ENCODE measurements at regions not wholly inside any gene's neighbourhood (a gene's known extent, or its start where the extent isn't known, plus 50 kb on each side); places are given as distances from the start of the nearest gene placed in this dataset.

- Histone ChIP-seq H3K36me3 (ENCODE audit: control insufficient read depth, insufficient read depth, low read length) (no peaks in the 10 kb centered on the region), H3K4me1 (ENCODE audit: control insufficient read depth, extremely low read depth, insufficient read depth, low read length) (no peaks in the 10 kb centered on the region), H3K27me3 (ENCODE audit: control insufficient read depth, insufficient read depth, low read length) (no peaks in the 10 kb centered on the region), H3K27ac (ENCODE audit: insufficient read depth, low read length) (no peak overlapping the region), H3K4me3 (replicated peaks in 1 of 4; ENCODE audit: control extremely low read depth in 1 of 4, insufficient read depth in 1 of 4, low read depth in 3 of 4, low read length in 4 of 4) (no peak overlapping the region), H3K9me3 (ENCODE audit: control insufficient read depth, insufficient read depth, low read depth, low read length) (no peaks in the 10 kb centered on the region), H3K79me2 (ENCODE audit: control insufficient read depth, insufficient read depth, low read length) (no peaks in the 10 kb centered on the region), H4K20me1 (ENCODE audit: control insufficient read depth, extremely low read depth, insufficient read depth, low read length) (no peaks in the 10 kb centered on the region), H3K4me2 (ENCODE audit: extremely low read depth, insufficient read depth, low read length) (no peak overlapping the region), H2AFZ (ENCODE audit: low read length) (no peak overlapping the region), H3K9ac (ENCODE audit: insufficient read depth, low read length) (no peak overlapping the region)
- TF ChIP-seq CTCF (conservative IDR thresholded peaks at IDR 0.05 in 1 of 2, IDR thresholded peaks at IDR 0.05 in 1 of 2; ENCODE audit: low read depth in 1 of 2, low read length in 2 of 2) = no peak
- no peak for DNase-seq (ENCODE audit: low read depth in 2 of 2)
Measured at GRCh38 chr2:885230-886071, 65.2 kb upstream of the SNTG2 start.

GRCh38 chr2:883803-884748 is 66.6 kb upstream of the SNTG2 start:
- H2AFZ ChIP-seq (ENCODE audit: low read length) = no peak overlapping the region
- no peak for DNase-seq (ENCODE audit: low read depth in 2 of 2)
- H3K36me3 ChIP-seq (ENCODE audit: control insufficient read depth, insufficient read depth, low read length) = no peaks in the 10 kb centered on the region
- no peak overlapping the region for H3K9ac ChIP-seq (ENCODE audit: insufficient read depth, low read length)
- no peak overlapping the region for H3K4me3 ChIP-seq (replicated peaks in 1 of 4; ENCODE audit: control extremely low read depth in 1 of 4, insufficient read depth in 1 of 4, low read depth in 3 of 4, low read length in 4 of 4)
- no peak overlapping the region for H3K27ac ChIP-seq (ENCODE audit: insufficient read depth, low read length)
- H3K79me2 ChIP-seq (ENCODE audit: control insufficient read depth, insufficient read depth, low read length) = no peaks in the 10 kb centered on the region
- TF ChIP-seq EZH2 (IDR thresholded peaks at IDR 0.05; ENCODE audit: low read length, missing control alignments) = no peak
- no peak for TF ChIP-seq CTCF (conservative IDR thresholded peaks at IDR 0.05 in 1 of 2, IDR thresholded peaks at IDR 0.05 in 1 of 2; ENCODE audit: low read depth in 1 of 2, low read length in 2 of 2)
- H3K4me2 ChIP-seq (ENCODE audit: extremely low read depth, insufficient read depth, low read length) = no peak overlapping the region
- H4K20me1 ChIP-seq (ENCODE audit: control insufficient read depth, extremely low read depth, insufficient read depth, low read length) = no peaks in the 10 kb centered on the region
- H3K4me1 ChIP-seq (ENCODE audit: control insufficient read depth, extremely low read depth, insufficient read depth, low read length) = no peaks in the 10 kb centered on the region
- no peaks in the 10 kb centered on the region for H3K9me3 ChIP-seq (ENCODE audit: control insufficient read depth, insufficient read depth, low read depth, low read length)
- no peaks in the 10 kb centered on the region for H3K27me3 ChIP-seq (ENCODE audit: control insufficient read depth, insufficient read depth, low read length)

- Histone ChIP-seq H3K9ac (ENCODE audit: insufficient read depth, low read length) (no peak overlapping the region), H2AFZ (ENCODE audit: low read length) (no peak overlapping the region), H3K4me1 (ENCODE audit: control insufficient read depth, extremely low read depth, insufficient read depth, low read length) (no peaks in the 10 kb centered on the region), H3K27ac (ENCODE audit: insufficient read depth, low read length) (no peak overlapping the region), H3K4me3 (replicated peaks in 1 of 4; ENCODE audit: control extremely low read depth in 1 of 4, insufficient read depth in 1 of 4, low read depth in 3 of 4, low read length in 4 of 4) (no peak overlapping the region), H4K20me1 (ENCODE audit: control insufficient read depth, extremely low read depth, insufficient read depth, low read length) (no peaks in the 10 kb centered on the region), H3K4me2 (ENCODE audit: extremely low read depth, insufficient read depth, low read length) (no peak overlapping the region), H3K79me2 (ENCODE audit: control insufficient read depth, insufficient read depth, low read length) (no peaks in the 10 kb centered on the region), H3K27me3 (ENCODE audit: control insufficient read depth, insufficient read depth, low read length) (no peaks in the 10 kb centered on the region), H3K9me3 (ENCODE audit: control insufficient read depth, insufficient read depth, low read depth, low read length) (no peaks in the 10 kb centered on the region), H3K36me3 (ENCODE audit: control insufficient read depth, insufficient read depth, low read length) (no peaks in the 10 kb centered on the region)
- TF ChIP-seq CTCF (conservative IDR thresholded peaks at IDR 0.05 in 1 of 2, IDR thresholded peaks at IDR 0.05 in 1 of 2; ENCODE audit: low read depth in 1 of 2, low read length in 2 of 2) (no peak), EZH2 (IDR thresholded peaks at IDR 0.05; ENCODE audit: low read length, missing control alignments) (no peak)
- no peak for DNase-seq (ENCODE audit: low read depth in 2 of 2)
Measured at GRCh38 chr2:883260-883802, 67.3 kb upstream of the SNTG2 start.

All from fibroblast of lung (primary cell).